H1 (cell line): ENCODE measurements at regions not wholly inside any gene's neighbourhood (a gene's known extent, or its start where the extent isn't known, plus 50 kb on each side); places are given as distances from the start of the nearest gene placed in this dataset.

ENCODE experiments used
- BACH1 ChIP-seq: IDR thresholded peaks from 2 replicates; pipeline ENCODE4 v1.6.1; 2012; ENCODE audit warnings: low read length, improper control_type of control experiment
- CBX5 ChIP-seq: fragments of 300-800, 300-1000 bp; sonication (generic); IDR thresholded peaks from 2 replicates; pipeline ENCODE4 v1.7.1; 2016; ENCODE audit warnings: antibody characterized with exemption, low read length, low read depth
- CHD7 ChIP-seq: fragments of 300-600 bp; sonication (generic); IDR thresholded peaks from 2 replicates; pipeline ENCODE4 v1.7.1; 2012; ENCODE audit warnings: low read length, moderate library complexity, mild to moderate bottlenecking, inconsistent platforms; ENCODE audit not compliant: insufficient replicate concordance
- HDAC6 ChIP-seq: IDR thresholded peaks from one replicate; pipeline ENCODE4 v1.7.1; 2012; ENCODE audit warnings: low read depth, mild to moderate bottlenecking, inconsistent platforms, low read length, moderate library complexity
- SUZ12 ChIP-seq: fragments of 200-600 bp; sonication (generic); IDR thresholded peaks from 2 replicates; pipeline ENCODE4 v1.6.1; 2012; ENCODE audit warnings: mild to moderate bottlenecking, inconsistent platforms, low read length, moderate library complexity, mixed read lengths
- TAF1 ChIP-seq: IDR thresholded peaks from 2 replicates; pipeline ENCODE4 v1.6.1; 2011; ENCODE audit warnings: mild to moderate bottlenecking, low read depth, low read length
- TCF12 ChIP-seq: IDR thresholded peaks from 2 replicates; pipeline ENCODE4 v1.6.1; 2011; ENCODE audit warnings: low read depth, mild to moderate bottlenecking, low read length
- TF ChIP-seq, protein P1 (sequence below): IDR thresholded peaks from 2 replicates; pipeline ENCODE4 v1.6.1; 2012; ENCODE audit warnings: inconsistent platforms

DNA sequence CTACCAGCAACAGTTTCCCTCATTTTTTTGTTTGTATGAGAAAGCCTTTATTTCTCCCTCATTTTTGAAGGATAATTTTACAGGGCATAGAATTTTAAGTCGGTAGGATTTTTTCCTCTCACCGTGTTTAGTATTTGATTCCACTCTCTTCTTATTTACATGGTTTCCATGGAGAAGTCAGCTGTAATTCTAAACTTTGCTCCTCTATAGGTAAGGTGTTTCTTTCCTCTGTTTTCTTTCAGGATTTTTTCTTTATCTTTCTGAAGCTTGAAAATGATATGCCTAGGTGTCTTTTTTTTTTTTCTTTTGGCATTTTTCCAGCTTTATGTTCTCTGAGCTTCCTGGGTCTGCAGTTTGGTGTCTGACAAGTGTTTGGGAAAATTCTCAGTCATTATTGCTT lies 75.6 kb upstream of the ETV6 start (continued):
- TF ChIP-seq CHD7, result no peak
- no peak for TF ChIP-seq HDAC6
- no peak for TF ChIP-seq SUZ12
- TF ChIP-seq TCF12, result no peak
- TF ChIP-seq TAF1, result no peak
- TF ChIP-seq CBX5, result no peak
- no peak for TF ChIP-seq BACH1
- TF ChIP-seq, protein P1, sequence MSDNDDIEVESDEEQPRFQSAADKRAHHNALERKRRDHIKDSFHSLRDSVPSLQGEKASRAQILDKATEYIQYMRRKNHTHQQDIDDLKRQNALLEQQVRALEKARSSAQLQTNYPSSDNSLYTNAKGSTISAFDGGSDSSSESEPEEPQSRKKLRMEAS, result no peak
- TF ChIP-seq, all 59 proteins: peak for 0
